ENCODE measurements at regions not wholly inside any gene's neighbourhood (a gene's known extent, or its start where the extent isn't known, plus 50 kb on each side); places are given as distances from the start of the nearest gene placed in this dataset.

- Histone ChIP-seq H2AFZ (ENCODE audit: low read length) (no peak overlapping the region), H3K9me3 (ENCODE audit: low read length) (0 out of 2 replicates have a peak, but pooled peaks cover 3% of the 10 kb centered on the region), H3K4me2 (ENCODE audit: low read length) (no peak overlapping the region), H3K4me3 (ENCODE audit: low read depth, low read length, poor library complexity, severe bottlenecking) (no peak overlapping the region), H3K27ac (ENCODE audit: low read depth, low read length, poor library complexity, severe bottlenecking) (no peak overlapping the region), H3K36me3 (ENCODE audit: insufficient read depth, low read length) (no peaks in the 10 kb centered on the region), H3K9ac (ENCODE audit: low read length) (no peak overlapping the region), H3K27me3 (ENCODE audit: insufficient read depth, low read length) (no peaks in the 10 kb centered on the region), H3K4me1 (ENCODE audit: insufficient read depth, low read length, severe bottlenecking) (no peaks in the 10 kb centered on the region), H4K20me1 (ENCODE audit: insufficient read depth, low read length) (no peaks in the 10 kb centered on the region), H3K79me2 (ENCODE audit: insufficient read depth, low read length) (no peaks in the 10 kb centered on the region), H3F3A (ENCODE audit: insufficient read depth, low read length) (no peaks in the 10 kb centered on the region), H3K9me2 (ENCODE audit: low read depth, low read length) (no peaks in the 10 kb centered on the region)
- TF ChIP-seq EZH2 (IDR thresholded peaks at IDR 0.05; ENCODE audit: borderline replicate concordance, low read length), result no peak
- TF ChIP-seq, protein P1, sequence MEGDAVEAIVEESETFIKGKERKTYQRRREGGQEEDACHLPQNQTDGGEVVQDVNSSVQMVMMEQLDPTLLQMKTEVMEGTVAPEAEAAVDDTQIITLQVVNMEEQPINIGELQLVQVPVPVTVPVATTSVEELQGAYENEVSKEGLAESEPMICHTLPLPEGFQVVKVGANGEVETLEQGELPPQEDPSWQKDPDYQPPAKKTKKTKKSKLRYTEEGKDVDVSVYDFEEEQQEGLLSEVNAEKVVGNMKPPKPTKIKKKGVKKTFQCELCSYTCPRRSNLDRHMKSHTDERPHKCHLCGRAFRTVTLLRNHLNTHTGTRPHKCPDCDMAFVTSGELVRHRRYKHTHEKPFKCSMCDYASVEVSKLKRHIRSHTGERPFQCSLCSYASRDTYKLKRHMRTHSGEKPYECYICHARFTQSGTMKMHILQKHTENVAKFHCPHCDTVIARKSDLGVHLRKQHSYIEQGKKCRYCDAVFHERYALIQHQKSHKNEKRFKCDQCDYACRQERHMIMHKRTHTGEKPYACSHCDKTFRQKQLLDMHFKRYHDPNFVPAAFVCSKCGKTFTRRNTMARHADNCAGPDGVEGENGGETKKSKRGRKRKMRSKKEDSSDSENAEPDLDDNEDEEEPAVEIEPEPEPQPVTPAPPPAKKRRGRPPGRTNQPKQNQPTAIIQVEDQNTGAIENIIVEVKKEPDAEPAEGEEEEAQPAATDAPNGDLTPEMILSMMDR (IDR thresholded peaks at IDR 0.05; ENCODE audit: low read length), result no peak
Measured at GRCh38 chr10:47151920-47152319, 148.1 kb upstream of the GDF10 start.

- H3K79me2 ChIP-seq (ENCODE audit: insufficient read depth, low read length), result no peaks in the 10 kb centered on the region
- no peaks in the 10 kb centered on the region for H3F3A ChIP-seq (ENCODE audit: insufficient read depth, low read length)
- no peak overlapping the region for H3K27ac ChIP-seq (ENCODE audit: low read depth, low read length, poor library complexity, severe bottlenecking)
- no peaks in the 10 kb centered on the region for H3K4me1 ChIP-seq (ENCODE audit: insufficient read depth, low read length, severe bottlenecking)
- no peaks in the 10 kb centered on the region for H3K27me3 ChIP-seq (ENCODE audit: insufficient read depth, low read length)
- H3K9me2 ChIP-seq (ENCODE audit: low read depth, low read length), result no peaks in the 10 kb centered on the region
- H2AFZ ChIP-seq (ENCODE audit: low read length), result no peak overlapping the region
- H4K20me1 ChIP-seq (ENCODE audit: insufficient read depth, low read length), result no peaks in the 10 kb centered on the region
- TF ChIP-seq, protein P1 (IDR thresholded peaks at IDR 0.05; ENCODE audit: low read length), result peak; percentile 40; the same call in 1 of the 2 replicates
- no peak for TF ChIP-seq EZH2 (IDR thresholded peaks at IDR 0.05; ENCODE audit: borderline replicate concordance, low read length)
- H3K9me3 ChIP-seq (ENCODE audit: low read length), result 0 out of 2 replicates have a peak, but pooled peaks cover 3% of the 10 kb centered on the region
- H3K9ac ChIP-seq (ENCODE audit: low read length), result no peak overlapping the region
- H3K36me3 ChIP-seq (ENCODE audit: insufficient read depth, low read length), result no peaks in the 10 kb centered on the region
- no peak overlapping the region for H3K4me3 ChIP-seq (ENCODE audit: low read depth, low read length, poor library complexity, severe bottlenecking)
- no peak overlapping the region for H3K4me2 ChIP-seq (ENCODE audit: low read length)
Measured at GRCh38 chr10:47152861-47153349, 147.1 kb upstream of the GDF10 start.

GRCh38 chr10:47154762-47155161 lies 145.2 kb upstream of the GDF10 start:
- Histone ChIP-seq H3K4me2 (ENCODE audit: low read length) (no peak overlapping the region), H3K9me2 (ENCODE audit: low read depth, low read length) (no peaks in the 10 kb centered on the region), H3K79me2 (ENCODE audit: insufficient read depth, low read length) (no peaks in the 10 kb centered on the region), H3F3A (ENCODE audit: insufficient read depth, low read length) (no peaks in the 10 kb centered on the region), H3K36me3 (ENCODE audit: insufficient read depth, low read length) (no peaks in the 10 kb centered on the region), H3K9me3 (ENCODE audit: low read length) (0 out of 2 replicates have a peak, but pooled peaks cover 3% of the 10 kb centered on the region), H3K4me3 (ENCODE audit: low read depth, low read length, poor library complexity, severe bottlenecking) (no peak overlapping the region), H3K27ac (ENCODE audit: low read depth, low read length, poor library complexity, severe bottlenecking) (no peak overlapping the region), H4K20me1 (ENCODE audit: insufficient read depth, low read length) (no peaks in the 10 kb centered on the region), H3K4me1 (ENCODE audit: insufficient read depth, low read length, severe bottlenecking) (no peaks in the 10 kb centered on the region), H3K9ac (ENCODE audit: low read length) (no peak overlapping the region), H3K27me3 (ENCODE audit: insufficient read depth, low read length) (no peaks in the 10 kb centered on the region), H2AFZ (ENCODE audit: low read length) (no peak overlapping the region)
- TF ChIP-seq EZH2 (IDR thresholded peaks at IDR 0.05; ENCODE audit: borderline replicate concordance, low read length), result no peak
- TF ChIP-seq, protein P1 (IDR thresholded peaks at IDR 0.05; ENCODE audit: low read length), result no peak
